PFSK-1 (cell line): ENCODE measurements at regions not wholly inside any gene's neighbourhood (a gene's known extent, or its start where the extent isn't known, plus 50 kb on each side); places are given as distances from the start of the nearest gene placed in this dataset.

Experiments
- SIN3A ChIP-seq: IDR thresholded peaks from 2 replicates; pipeline ENCODE4 v1.6.1; 2012; ENCODE audit warnings: mild to moderate bottlenecking, low read length, moderate library complexity, borderline replicate concordance; ENCODE audit not compliant: insufficient read depth
- TF ChIP-seq, protein P1 (sequence below), 2 experiments: IDR thresholded peaks; 2 replicates each; pipeline versions ENCODE4 v1.6.1 to v1.8.0; 2011 to 2012; ENCODE audit warnings: low read depth in 2 of 2, low read length in 2 of 2, control low read depth in 1 of 2, inconsistent platforms in 1 of 2, mild to moderate bottlenecking in 1 of 2, moderate library complexity in 1 of 2; ENCODE audit not compliant: insufficient read depth in 1 of 2

DNA sequence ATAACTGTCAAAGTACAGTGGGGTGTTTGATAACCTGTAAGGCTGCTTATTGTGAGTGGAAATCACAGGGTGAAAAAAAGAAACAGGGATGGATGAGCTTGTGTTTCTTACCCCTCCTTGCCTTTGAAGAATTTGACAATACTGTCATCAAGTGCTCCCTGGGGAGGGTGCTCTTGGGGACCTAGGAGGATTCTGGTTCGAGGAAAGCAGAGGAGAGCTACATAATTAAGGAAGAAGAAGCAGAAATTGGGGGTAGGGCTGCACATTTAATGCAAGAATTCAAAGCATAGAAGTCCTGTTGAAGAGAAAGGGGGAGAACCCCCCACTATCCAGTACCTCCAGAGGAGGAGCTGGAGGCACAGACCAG is 208.1 kb upstream of the PHYHIPL start:
- TF ChIP-seq, protein P1, sequence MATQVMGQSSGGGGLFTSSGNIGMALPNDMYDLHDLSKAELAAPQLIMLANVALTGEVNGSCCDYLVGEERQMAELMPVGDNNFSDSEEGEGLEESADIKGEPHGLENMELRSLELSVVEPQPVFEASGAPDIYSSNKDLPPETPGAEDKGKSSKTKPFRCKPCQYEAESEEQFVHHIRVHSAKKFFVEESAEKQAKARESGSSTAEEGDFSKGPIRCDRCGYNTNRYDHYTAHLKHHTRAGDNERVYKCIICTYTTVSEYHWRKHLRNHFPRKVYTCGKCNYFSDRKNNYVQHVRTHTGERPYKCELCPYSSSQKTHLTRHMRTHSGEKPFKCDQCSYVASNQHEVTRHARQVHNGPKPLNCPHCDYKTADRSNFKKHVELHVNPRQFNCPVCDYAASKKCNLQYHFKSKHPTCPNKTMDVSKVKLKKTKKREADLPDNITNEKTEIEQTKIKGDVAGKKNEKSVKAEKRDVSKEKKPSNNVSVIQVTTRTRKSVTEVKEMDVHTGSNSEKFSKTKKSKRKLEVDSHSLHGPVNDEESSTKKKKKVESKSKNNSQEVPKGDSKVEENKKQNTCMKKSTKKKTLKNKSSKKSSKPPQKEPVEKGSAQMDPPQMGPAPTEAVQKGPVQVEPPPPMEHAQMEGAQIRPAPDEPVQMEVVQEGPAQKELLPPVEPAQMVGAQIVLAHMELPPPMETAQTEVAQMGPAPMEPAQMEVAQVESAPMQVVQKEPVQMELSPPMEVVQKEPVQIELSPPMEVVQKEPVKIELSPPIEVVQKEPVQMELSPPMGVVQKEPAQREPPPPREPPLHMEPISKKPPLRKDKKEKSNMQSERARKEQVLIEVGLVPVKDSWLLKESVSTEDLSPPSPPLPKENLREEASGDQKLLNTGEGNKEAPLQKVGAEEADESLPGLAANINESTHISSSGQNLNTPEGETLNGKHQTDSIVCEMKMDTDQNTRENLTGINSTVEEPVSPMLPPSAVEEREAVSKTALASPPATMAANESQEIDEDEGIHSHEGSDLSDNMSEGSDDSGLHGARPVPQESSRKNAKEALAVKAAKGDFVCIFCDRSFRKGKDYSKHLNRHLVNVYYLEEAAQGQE (IDR thresholded peaks at IDR 0.05; ENCODE audit: insufficient read depth in 1 of 2, low read depth in 2 of 2, low read length in 2 of 2), result no peak
- no peak for TF ChIP-seq SIN3A
